Body of pancreas (tissue), 4 donors: ENCODE measurements at regions not wholly inside any gene's neighbourhood (a gene's known extent, or its start where the extent isn't known, plus 50 kb on each side); places are given as distances from the start of the nearest gene placed in this dataset.

Experiments used
- POLR2A ChIP-seq, 3 donors: fragments of 450-650 bp; IDR thresholded peaks; one replicate each; pipeline ENCODE4 v1.6.1; 2016; ENCODE audit warnings: antibody characterized with exemption in 3 of 3, mild to moderate bottlenecking in 2 of 3
- TF ChIP-seq, protein P1 (sequence below), 7 experiments: fragments of 450-650 bp in 4 of 7; fragments of 200-600 bp in 3 of 7; sonication (generic) in 3 of 7; IDR thresholded peaks; one replicate each; pipeline ENCODE4 v1.5.1; 2016 to 2019; ENCODE audit warnings: antibody characterized with exemption in 7 of 7

DNA sequence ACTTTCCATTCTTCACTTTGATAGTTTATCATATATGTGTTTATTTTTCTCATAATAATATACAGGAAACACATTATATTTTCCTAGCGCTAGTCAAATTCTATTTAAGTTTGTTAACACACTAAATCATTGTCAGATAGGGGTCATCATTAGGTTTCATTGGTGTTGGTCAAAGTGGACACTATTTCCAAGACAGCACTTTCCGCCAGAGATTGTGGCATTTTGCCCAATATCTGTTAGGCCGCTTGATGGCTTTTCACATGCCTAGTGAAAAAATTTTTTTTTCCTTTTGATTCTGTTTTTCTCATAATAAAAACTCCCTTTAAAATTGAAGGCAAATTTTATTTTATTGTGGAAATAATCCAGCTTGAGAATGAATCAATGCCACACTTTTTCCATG, 495.4 kb upstream of the AKR1E2 start:
- TF ChIP-seq, protein P1, sequence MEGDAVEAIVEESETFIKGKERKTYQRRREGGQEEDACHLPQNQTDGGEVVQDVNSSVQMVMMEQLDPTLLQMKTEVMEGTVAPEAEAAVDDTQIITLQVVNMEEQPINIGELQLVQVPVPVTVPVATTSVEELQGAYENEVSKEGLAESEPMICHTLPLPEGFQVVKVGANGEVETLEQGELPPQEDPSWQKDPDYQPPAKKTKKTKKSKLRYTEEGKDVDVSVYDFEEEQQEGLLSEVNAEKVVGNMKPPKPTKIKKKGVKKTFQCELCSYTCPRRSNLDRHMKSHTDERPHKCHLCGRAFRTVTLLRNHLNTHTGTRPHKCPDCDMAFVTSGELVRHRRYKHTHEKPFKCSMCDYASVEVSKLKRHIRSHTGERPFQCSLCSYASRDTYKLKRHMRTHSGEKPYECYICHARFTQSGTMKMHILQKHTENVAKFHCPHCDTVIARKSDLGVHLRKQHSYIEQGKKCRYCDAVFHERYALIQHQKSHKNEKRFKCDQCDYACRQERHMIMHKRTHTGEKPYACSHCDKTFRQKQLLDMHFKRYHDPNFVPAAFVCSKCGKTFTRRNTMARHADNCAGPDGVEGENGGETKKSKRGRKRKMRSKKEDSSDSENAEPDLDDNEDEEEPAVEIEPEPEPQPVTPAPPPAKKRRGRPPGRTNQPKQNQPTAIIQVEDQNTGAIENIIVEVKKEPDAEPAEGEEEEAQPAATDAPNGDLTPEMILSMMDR (IDR thresholded peaks at IDR 0.05) = no peak
- TF ChIP-seq POLR2A (IDR thresholded peaks at IDR 0.05) = no peak
